ENCODE measurements at regions not wholly inside any gene's neighbourhood (a gene's known extent, or its start where the extent isn't known, plus 50 kb on each side); places are given as distances from the start of the nearest gene placed in this dataset.

GRCh38 chr2:128714285-128714684 is 395.6 kb upstream of the HS6ST1 start:
- TF ChIP-seq, protein P1, sequence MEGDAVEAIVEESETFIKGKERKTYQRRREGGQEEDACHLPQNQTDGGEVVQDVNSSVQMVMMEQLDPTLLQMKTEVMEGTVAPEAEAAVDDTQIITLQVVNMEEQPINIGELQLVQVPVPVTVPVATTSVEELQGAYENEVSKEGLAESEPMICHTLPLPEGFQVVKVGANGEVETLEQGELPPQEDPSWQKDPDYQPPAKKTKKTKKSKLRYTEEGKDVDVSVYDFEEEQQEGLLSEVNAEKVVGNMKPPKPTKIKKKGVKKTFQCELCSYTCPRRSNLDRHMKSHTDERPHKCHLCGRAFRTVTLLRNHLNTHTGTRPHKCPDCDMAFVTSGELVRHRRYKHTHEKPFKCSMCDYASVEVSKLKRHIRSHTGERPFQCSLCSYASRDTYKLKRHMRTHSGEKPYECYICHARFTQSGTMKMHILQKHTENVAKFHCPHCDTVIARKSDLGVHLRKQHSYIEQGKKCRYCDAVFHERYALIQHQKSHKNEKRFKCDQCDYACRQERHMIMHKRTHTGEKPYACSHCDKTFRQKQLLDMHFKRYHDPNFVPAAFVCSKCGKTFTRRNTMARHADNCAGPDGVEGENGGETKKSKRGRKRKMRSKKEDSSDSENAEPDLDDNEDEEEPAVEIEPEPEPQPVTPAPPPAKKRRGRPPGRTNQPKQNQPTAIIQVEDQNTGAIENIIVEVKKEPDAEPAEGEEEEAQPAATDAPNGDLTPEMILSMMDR (IDR thresholded peaks at IDR 0.05; ENCODE audit: control insufficient read depth, extremely low read depth, insufficient read depth) = no peak
- no peak for DNase-seq (ENCODE audit: low read depth)
- no peak overlapping the region for H3K4me3 ChIP-seq (ENCODE audit: low read depth, low read length)

DNA sequence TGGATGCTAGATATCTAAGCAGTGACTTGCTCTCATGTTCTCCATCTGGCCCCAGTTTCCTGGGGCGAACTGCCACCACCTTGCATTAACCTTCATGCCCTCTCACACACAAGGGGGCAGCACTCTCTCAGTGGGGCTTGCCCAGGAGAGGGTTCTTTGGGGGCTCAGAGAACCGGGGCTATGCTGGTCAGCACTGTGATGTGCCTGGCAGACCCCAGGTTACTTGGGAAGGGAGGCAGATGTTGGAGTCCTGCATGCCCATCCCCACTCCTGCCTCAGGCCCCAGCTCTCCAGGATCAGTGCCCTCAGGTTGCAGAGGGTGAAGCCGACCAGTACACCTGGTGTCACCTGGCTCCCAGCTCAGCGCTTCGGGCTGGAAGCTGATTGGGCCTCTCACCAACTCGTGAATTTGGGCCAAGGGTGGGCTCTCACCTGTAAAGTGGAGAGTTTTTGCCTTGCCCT is 396.2 kb upstream of the HS6ST1 start:
- TF ChIP-seq, protein P1 (IDR thresholded peaks at IDR 0.05; ENCODE audit: control insufficient read depth, extremely low read depth, insufficient read depth) = peak; percentile 10; the same call in 1 of the 2 replicates
- no peak overlapping the region for H3K4me3 ChIP-seq (ENCODE audit: low read depth, low read length)
- DNase-seq (ENCODE audit: low read depth) = no peak

- DNase-seq (ENCODE audit: low read depth) = no peak
- TF ChIP-seq, protein P1 (IDR thresholded peaks at IDR 0.05; ENCODE audit: control insufficient read depth, extremely low read depth, insufficient read depth) = no peak
- H3K4me3 ChIP-seq (ENCODE audit: low read depth, low read length) = no peak overlapping the region
Measured at GRCh38 chr2:128715360-128715759, 396.7 kb upstream of the HS6ST1 start.

DNA sequence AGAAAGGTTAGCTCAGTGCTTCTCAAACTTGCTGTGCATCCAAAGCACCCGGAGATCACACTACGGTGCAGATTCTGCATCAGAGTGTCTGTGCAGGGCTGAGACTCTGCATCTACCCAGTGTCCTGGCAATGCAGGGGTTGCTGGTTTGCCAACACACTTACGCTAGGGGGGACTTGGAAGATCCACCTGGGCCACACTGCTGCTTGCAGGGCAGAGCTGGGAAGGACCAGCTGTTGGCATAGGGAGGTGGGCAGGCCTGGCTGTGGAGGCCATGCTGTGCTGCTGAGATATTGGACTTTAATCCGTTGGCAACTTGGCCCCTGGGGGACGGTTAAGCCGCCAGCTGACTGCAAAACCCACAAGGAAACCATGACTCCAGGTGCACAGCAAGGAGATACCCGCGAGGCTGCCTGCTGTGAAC is 397.6 kb upstream of the HS6ST1 start:
- no peak overlapping the region for H3K4me3 ChIP-seq (ENCODE audit: low read depth, low read length)
- TF ChIP-seq, protein P1 (IDR thresholded peaks at IDR 0.05; ENCODE audit: control insufficient read depth, extremely low read depth, insufficient read depth) = no peak
- DNase-seq (ENCODE audit: low read depth) = no peak

DNA sequence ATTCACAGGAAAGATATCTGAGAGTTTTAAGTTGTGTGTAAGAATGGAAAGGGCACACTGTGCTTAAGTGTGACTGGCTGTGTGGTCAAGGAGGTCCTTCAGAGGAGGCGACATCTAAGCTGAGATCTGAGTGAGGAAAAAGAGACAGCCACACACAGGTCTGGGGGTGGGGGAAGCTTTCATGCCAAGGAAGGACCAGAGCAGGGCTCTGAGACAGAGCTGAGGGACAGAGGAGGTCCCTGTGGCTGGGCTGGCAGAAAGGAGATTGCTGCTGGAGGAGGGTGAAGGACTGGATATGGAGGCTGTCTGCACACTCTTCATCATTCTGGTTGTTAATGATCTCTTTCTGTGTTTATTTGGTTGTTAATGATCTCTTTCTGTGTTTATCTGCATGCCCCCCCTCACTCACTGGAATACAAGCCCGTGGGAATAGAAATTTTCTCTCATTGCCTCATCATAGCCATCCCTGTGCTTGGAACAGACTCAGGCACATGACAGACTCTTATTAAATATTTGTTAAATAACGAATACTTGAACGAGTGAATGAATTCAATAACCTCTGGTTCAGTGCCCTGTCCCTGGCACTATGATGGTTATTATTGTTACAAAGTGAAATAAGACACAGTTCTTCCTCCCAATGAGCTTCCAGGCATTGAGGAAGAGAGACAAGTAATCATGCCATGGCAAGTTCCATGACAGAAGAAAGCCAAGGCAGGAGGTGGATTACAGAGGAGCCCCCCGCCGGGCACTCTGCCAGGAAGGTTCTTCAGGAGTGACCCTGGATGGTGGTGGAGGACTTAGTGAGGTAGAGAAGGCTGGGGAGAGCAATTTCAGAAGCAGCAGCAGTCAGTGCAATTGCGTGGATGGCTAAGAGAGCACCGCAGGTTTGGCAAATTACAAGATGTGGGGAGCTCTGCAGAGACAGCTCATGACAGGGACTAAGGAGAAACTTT is 399.4 kb upstream of the HS6ST1 start:
- no peak for DNase-seq (ENCODE audit: low read depth)
- TF ChIP-seq, protein P1 (IDR thresholded peaks at IDR 0.05; ENCODE audit: control insufficient read depth, extremely low read depth, insufficient read depth) = no peak
- no peak overlapping the region for H3K4me3 ChIP-seq (ENCODE audit: low read depth, low read length)

GRCh38 chr2:128720080-128721022 is 401.7 kb upstream of the HS6ST1 start:
- TF ChIP-seq, protein P1 (IDR thresholded peaks at IDR 0.05; ENCODE audit: control insufficient read depth, extremely low read depth, insufficient read depth) = no peak
- peak; percentile 56 for DNase-seq (ENCODE audit: low read depth)
- H3K4me3 ChIP-seq (ENCODE audit: low read depth, low read length) = no peak overlapping the region

Data from LNCaP clone FGC (cell line).